Fibroblast of villous mesenchyme (primary cell): ENCODE measurements at regions not wholly inside any gene's neighbourhood (a gene's known extent, or its start where the extent isn't known, plus 50 kb on each side); places are given as distances from the start of the nearest gene placed in this dataset.
"Not testable (repeated sequence)": the region's sequence is repeated elsewhere in the genome, so short reads cannot be mapped to it uniquely, and the experiment has no call there.

ENCODE experiments used
- DNase-seq: peaks from one replicate; pipeline ENCODE4 v3.0.0-alpha.2; 2010; ENCODE audit warnings: low read depth
- H3K4me3 ChIP-seq: 2 replicates; pipeline ENCODE4 v1.5.1; 2011; ENCODE audit warnings: low read depth, mild to moderate bottlenecking, low read length
- CTCF ChIP-seq: IDR thresholded peaks from 2 replicates; pipeline ENCODE4 v1.5.1; 2012; ENCODE audit warnings: low read depth, mild to moderate bottlenecking, low read length; ENCODE audit not compliant: insufficient read depth

- peak; percentile 53 for TF ChIP-seq CTCF
- H3K4me3 ChIP-seq, DNase-seq: not testable (repeated sequence)
These were observed 255.9 kb downstream of the PARP8 start for GRCh38 chr5:50922134-50922941.

DNA sequence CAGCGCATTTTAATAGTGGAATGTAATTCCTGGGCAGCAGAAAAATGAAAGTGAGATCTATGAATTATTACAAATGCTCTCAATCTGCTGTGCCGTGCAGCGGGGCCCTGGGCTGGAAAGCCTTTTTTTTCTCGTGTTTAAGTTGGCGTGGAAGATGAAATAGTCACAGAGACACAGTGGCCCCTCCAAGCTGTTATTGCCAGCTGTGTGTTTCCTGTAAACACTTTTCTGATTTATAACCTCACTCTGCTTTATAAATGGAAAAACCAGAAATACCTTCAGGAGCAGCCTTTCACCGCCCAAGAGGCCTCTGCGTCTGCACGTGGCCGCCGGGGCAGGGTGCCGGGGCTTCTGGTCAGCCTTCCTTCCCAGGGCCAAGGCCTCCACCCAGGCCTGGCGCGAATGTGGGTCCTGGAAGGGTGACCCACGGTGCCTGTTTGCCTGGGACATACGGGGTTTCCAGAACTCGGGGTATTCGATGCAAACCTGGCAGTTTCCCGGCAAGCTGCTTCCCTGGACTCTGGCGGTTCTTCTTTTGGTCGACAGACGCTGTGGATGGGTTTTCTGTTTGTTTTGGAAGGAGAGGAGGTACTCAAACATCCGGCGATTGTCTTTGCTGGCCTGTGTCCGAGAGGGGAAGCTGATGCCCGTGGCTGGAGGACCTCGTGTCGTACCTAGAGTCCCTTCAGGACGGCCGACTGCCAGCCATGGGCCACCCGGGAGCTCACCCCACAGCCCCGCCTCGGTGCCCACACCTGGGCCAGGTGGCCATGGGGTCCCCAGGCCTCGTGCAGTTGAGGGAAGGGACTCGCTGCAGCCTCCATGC is 256.7 kb downstream of the PARP8 start:
- DNase-seq: no peak
- no peak for TF ChIP-seq CTCF
- no peak overlapping the region for H3K4me3 ChIP-seq

DNA sequence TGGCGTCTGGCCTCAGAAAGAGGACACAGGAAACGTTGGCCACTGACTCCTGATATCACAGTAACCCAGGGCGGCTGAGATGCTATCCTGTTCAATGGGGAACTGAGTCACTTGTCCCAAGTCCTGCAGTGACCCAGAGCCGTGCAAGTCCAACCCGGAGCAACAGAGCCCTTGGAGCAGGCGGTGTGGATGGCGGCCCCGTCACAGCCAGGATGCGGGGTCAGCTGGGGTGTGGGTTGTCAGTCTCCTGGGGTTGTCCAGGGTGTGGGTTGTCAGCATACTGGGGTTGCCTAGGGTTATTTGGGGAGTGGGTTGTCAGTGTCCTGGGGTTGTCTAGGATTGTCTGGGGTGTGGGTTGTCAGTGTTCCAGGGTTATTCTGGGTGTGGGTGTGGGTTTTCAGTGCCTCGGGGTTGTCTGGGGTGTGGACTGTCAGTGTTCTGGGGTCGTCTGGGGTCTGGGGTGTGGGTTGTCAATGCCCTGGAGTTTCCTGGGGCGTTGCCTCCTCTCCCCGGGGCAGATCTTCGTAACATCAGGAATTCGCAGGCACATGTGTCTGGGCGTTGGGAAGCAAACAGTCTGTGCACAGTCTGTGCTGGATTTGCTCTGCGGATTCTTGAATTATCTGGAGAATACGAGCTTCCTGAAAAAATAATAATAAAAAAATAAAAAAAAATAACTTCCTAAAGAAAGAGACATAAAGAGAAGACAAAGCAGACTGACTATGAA is 257.5 kb downstream of the PARP8 start:
- TF ChIP-seq CTCF: no peak
- no peak overlapping the region for H3K4me3 ChIP-seq

GRCh38 chr5:50927953-50928352 is 261.5 kb downstream of the PARP8 start:
- no peak for TF ChIP-seq CTCF
- no peak overlapping the region for H3K4me3 ChIP-seq
- DNase-seq: no peak

More for the DNA sequence above, 257.5 kb downstream of the PARP8 start:
- no peak for DNase-seq

GRCh38 chr5:50929174-50929573 is 262.7 kb downstream of the PARP8 start:
- no peak overlapping the region for H3K4me3 ChIP-seq
- DNase-seq: no peak
- TF ChIP-seq CTCF: no peak

- no peak overlapping the region for H3K4me3 ChIP-seq
- TF ChIP-seq CTCF: no peak
- no peak for DNase-seq
These were observed 267.9 kb downstream of the PARP8 start for GRCh38 chr5:50934343-50934742.
